H9 (cell line): ENCODE measurements at regions not wholly inside any gene's neighbourhood (a gene's known extent, or its start where the extent isn't known, plus 50 kb on each side); places are given as distances from the start of the nearest gene placed in this dataset.

Source experiments
- DNase-seq: peaks from one replicate; pipeline ENCODE4 v3.0.0-alpha.2; 2017
- H2AFZ ChIP-seq: one replicate; pipeline ENCODE4 v1.6.1; 2013; ENCODE audit warnings: mild to moderate bottlenecking, low read length, control low read depth, moderate library complexity
- H2AK5ac ChIP-seq: 2 replicates; pipeline ENCODE4 v1.6.1; 2013; ENCODE audit warnings: low read length, control low read depth, mixed read lengths; ENCODE audit not compliant: insufficient read length
- H2BK120ac ChIP-seq: one replicate; pipeline ENCODE4 v1.6.1; 2013; ENCODE audit warnings: low read depth, mild to moderate bottlenecking, low read length, control low read depth, inconsistent platforms; ENCODE audit not compliant: poor library complexity, severe bottlenecking
- H2BK12ac ChIP-seq: 2 replicates; pipeline ENCODE4 v1.6.1; 2013; ENCODE audit warnings: low read length, control low read depth, mixed read lengths, low read depth; ENCODE audit not compliant: insufficient read length
- H2BK15ac ChIP-seq: 2 replicates; pipeline ENCODE4 v1.6.1; 2013; ENCODE audit warnings: low read depth, low read length, control low read depth
- H2BK20ac ChIP-seq: one replicate; pipeline ENCODE4 v1.6.1; 2013; ENCODE audit warnings: low read depth, mild to moderate bottlenecking, low read length, control low read depth, inconsistent platforms; ENCODE audit not compliant: poor library complexity, severe bottlenecking
- H2BK5ac ChIP-seq: 2 replicates; pipeline ENCODE4 v1.6.1; 2013; ENCODE audit warnings: low read length, control low read depth, mixed read lengths; ENCODE audit not compliant: insufficient read length
- H3K14ac ChIP-seq: 2 replicates; pipeline ENCODE4 v1.6.1; 2013; ENCODE audit warnings: low read length, control low read depth; ENCODE audit not compliant: insufficient read depth
- H3K18ac ChIP-seq: 2 replicates; pipeline ENCODE4 v1.6.1; 2013; ENCODE audit warnings: low read depth, mild to moderate bottlenecking, mixed read lengths, low read length, control low read depth; ENCODE audit not compliant: insufficient read length
- H3K23ac ChIP-seq: 2 replicates; pipeline ENCODE4 v1.6.1; 2013; ENCODE audit warnings: low read length, control low read depth, mixed read lengths, low read depth; ENCODE audit not compliant: insufficient read length
- H3K23me2 ChIP-seq: 2 replicates; pipeline ENCODE4 v1.6.1; 2013; ENCODE audit warnings: low read depth, mild to moderate bottlenecking, mixed read lengths, low read length, control low read depth; ENCODE audit not compliant: insufficient read length, poor library complexity, severe bottlenecking
- H3K27ac ChIP-seq: 2 replicates; pipeline ENCODE4 v1.5.1; 2013; ENCODE audit warnings: low read length, control low read depth, mixed read lengths, low read depth; ENCODE audit not compliant: insufficient read length
- H3K27me3 ChIP-seq: 2 replicates; pipeline ENCODE4 v1.6.1; 2013; ENCODE audit warnings: low read length, control low read depth, inconsistent platforms; ENCODE audit not compliant: insufficient read depth
- H3K4ac ChIP-seq: 2 replicates; pipeline ENCODE4 v1.6.1; 2013; ENCODE audit warnings: low read depth, mild to moderate bottlenecking, control low read depth, inconsistent platforms, low read length, moderate library complexity
- H3K4me1 ChIP-seq: 2 replicates; pipeline ENCODE4 v1.6.1; 2013; ENCODE audit warnings: low read length, control low read depth, inconsistent platforms; ENCODE audit not compliant: insufficient read depth
- H3K4me2 ChIP-seq: 2 replicates; pipeline ENCODE4 v1.6.1; 2013; ENCODE audit warnings: low read length, control low read depth, mixed read lengths; ENCODE audit not compliant: insufficient read length, insufficient read depth
- H3K56ac ChIP-seq: 2 replicates; pipeline ENCODE4 v1.6.1; 2013; ENCODE audit warnings: low read depth, mild to moderate bottlenecking, mixed read lengths, low read length, control low read depth; ENCODE audit not compliant: insufficient read length
- H3K79me1 ChIP-seq: 2 replicates; pipeline ENCODE4 v1.6.1; 2013; ENCODE audit warnings: low read depth, mild to moderate bottlenecking, moderate library complexity, low read length, control low read depth, inconsistent platforms; ENCODE audit not compliant: insufficient read depth, poor library complexity, severe bottlenecking
- H3K79me2 ChIP-seq: 2 replicates; pipeline ENCODE4 v1.6.1; 2013; ENCODE audit warnings: low read length, control low read depth, inconsistent platforms; ENCODE audit not compliant: insufficient read depth
- H3K9ac ChIP-seq: 2 replicates; pipeline ENCODE4 v1.6.1; 2013; ENCODE audit warnings: low read length, control low read depth, mixed read lengths; ENCODE audit not compliant: insufficient read length; ENCODE audit errors: extremely low read depth
- H3K9me3 ChIP-seq: one replicate; pipeline ENCODE4 v1.6.1; 2013; ENCODE audit warnings: low read depth, low read length, inconsistent platforms; ENCODE audit not compliant: control insufficient read depth
- H3T11ph ChIP-seq: one replicate; pipeline ENCODE4 v1.6.1; 2013; ENCODE audit warnings: mild to moderate bottlenecking, low read length, control low read depth, inconsistent platforms
- H4K20me1 ChIP-seq: one replicate; pipeline ENCODE4 v1.6.1; 2013; ENCODE audit not compliant: control insufficient read depth, insufficient read length, insufficient read depth
- H4K5ac ChIP-seq: 2 replicates; pipeline ENCODE4 v1.6.1; 2013; ENCODE audit warnings: low read depth, mild to moderate bottlenecking, mixed read lengths, low read length, control low read depth; ENCODE audit not compliant: insufficient read length
- H4K8ac ChIP-seq: replicated peaks from 2 replicates; pipeline ENCODE4 v1.6.1; 2013; ENCODE audit warnings: low read length, control low read depth, mixed read lengths, low read depth; ENCODE audit not compliant: insufficient read length
- H4K91ac ChIP-seq: 2 replicates; pipeline ENCODE4 v1.6.1; 2013; ENCODE audit warnings: low read depth, mild to moderate bottlenecking, moderate library complexity, mixed read lengths, low read length, control low read depth; ENCODE audit not compliant: insufficient read length
- H3K27ac Mint-ChIP-seq, 3 experiments: 2 replicates in 2 of 3; 3 replicates in 1 of 3; pipeline ENCODE4 v1.8.0; 2020 to 2021; ENCODE audit warnings: mixed read lengths in 3 of 3, mild to moderate bottlenecking in 1 of 3, moderate library complexity in 1 of 3
- H3K27me3 Mint-ChIP-seq: 2 replicates; pipeline ENCODE4 v1.8.0; 2021; ENCODE audit warnings: low read depth, mild to moderate bottlenecking, moderate library complexity, mixed read lengths
- H3K36me3 Mint-ChIP-seq, 3 experiments: 2 replicates in 2 of 3; 3 replicates in 1 of 3; pipeline ENCODE4 v1.8.0; 2020 to 2021; ENCODE audit warnings: low read depth in 3 of 3, mixed read lengths in 3 of 3; ENCODE audit not compliant: insufficient read depth in 1 of 3
- H3K4me1 Mint-ChIP-seq, 2 experiments: 2 replicates each; pipeline ENCODE4 v1.8.0; 2020; ENCODE audit warnings: mixed read lengths in 2 of 2
- H3K4me3 Mint-ChIP-seq, 2 experiments: 2 replicates in 1 of 2; 3 replicates in 1 of 2; pipeline ENCODE4 v1.8.0; 2020 to 2021; ENCODE audit warnings: mild to moderate bottlenecking in 2 of 2, mixed read lengths in 2 of 2, moderate library complexity in 1 of 2
- H3K9me3 Mint-ChIP-seq, 2 experiments: 2 replicates in 1 of 2; 3 replicates in 1 of 2; pipeline ENCODE4 v1.8.0; 2020; ENCODE audit warnings: mild to moderate bottlenecking in 2 of 2, mixed read lengths in 2 of 2, moderate library complexity in 1 of 2
- CTCF ChIP-seq: fragments of 200-600 bp; sonication (generic); conservative IDR thresholded peaks from 3 replicates; pipeline ENCODE4 v1.8.0; 2021; ENCODE audit warnings: antibody characterized with exemption, mild to moderate bottlenecking
- WGBS: extraction: QIAGEN DNeasy Blood & Tissue Kit; methylation state at CpG from one replicate; pipeline ENCODE4 v1.1.7; 2013; ENCODE audit warnings: missing lambda C conversion rate, low lambda C conversion rate, mixed read lengths; ENCODE audit not compliant: insufficient read length; ENCODE audit errors: extremely low coverage; 5-methylcytosine and 5-hydroxymethylcytosine counted together

DNA sequence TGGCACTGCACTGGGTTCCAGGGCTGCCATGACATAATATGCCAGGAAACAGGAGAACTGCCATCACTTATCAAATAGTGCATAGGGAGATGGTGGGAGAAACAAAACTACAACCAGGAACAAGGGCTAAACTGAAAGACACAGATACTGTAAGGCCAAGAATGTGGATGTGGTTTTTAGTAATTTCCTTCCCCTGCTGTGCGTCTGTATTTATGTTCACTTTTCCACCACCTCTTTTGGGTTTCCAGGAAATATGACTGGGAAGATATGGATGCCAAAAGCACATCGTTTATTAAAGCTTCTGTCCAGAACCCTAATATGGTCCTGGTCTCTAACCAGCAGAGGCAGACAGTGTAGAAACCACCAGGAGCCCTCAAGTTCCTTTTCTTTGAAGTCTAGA is 759.7 kb upstream of the FANCL start:
- TF ChIP-seq CTCF: no peak
- H4K8ac ChIP-seq: no peak overlapping the region
- no peak overlapping the region for H2BK15ac ChIP-seq
- no peak overlapping the region for H4K5ac ChIP-seq
- H3K27me3 ChIP-seq: no peaks in the 10 kb centered on the region
- no peaks in the 10 kb centered on the region for H3K9me3 Mint-ChIP-seq
- H3K79me1 ChIP-seq: no peaks in the 10 kb centered on the region
- H3K4me1 ChIP-seq: no peaks in the 10 kb centered on the region
- no peak overlapping the region for H3K56ac ChIP-seq
- H4K20me1 ChIP-seq: no peaks in the 10 kb centered on the region
- no peak overlapping the region for H3K4me2 ChIP-seq
- H2BK12ac ChIP-seq: no peak overlapping the region
- no peak overlapping the region for H2BK20ac ChIP-seq
- H3K4me3 Mint-ChIP-seq: no peak overlapping the region
- H3K14ac ChIP-seq: no peak overlapping the region
- no peak overlapping the region for H4K91ac ChIP-seq
- H2AK5ac ChIP-seq: no peak overlapping the region
- H2AFZ ChIP-seq: no peak overlapping the region
- no peak for DNase-seq
- H3K4me1 Mint-ChIP-seq: peaks cover 4 to 9% of the 10 kb centered on the region in 2 experiments
- no peak overlapping the region for H2BK120ac ChIP-seq
- H3K4ac ChIP-seq: no peak overlapping the region
- H3T11ph ChIP-seq: no peak overlapping the region
- H3K27ac Mint-ChIP-seq: no peak overlapping the region
- H3K9ac ChIP-seq: no peak overlapping the region
- no peak overlapping the region for H3K27ac ChIP-seq
- no peaks in the 10 kb centered on the region for H3K23me2 ChIP-seq
- no peaks in the 10 kb centered on the region for H3K27me3 Mint-ChIP-seq
- H3K18ac ChIP-seq: no peak overlapping the region
- no peaks in the 10 kb centered on the region for H3K9me3 ChIP-seq
- H3K36me3 Mint-ChIP-seq: no peaks in the 10 kb centered on the region
- WGBS: no CpG with 5 or more reads among the region's 2 CpGs
- H3K23ac ChIP-seq: no peak overlapping the region
- no peak overlapping the region for H2BK5ac ChIP-seq
- H3K79me2 ChIP-seq: no peaks in the 10 kb centered on the region
